ENCODE measurements at regions not wholly inside any gene's neighbourhood (a gene's known extent, or its start where the extent isn't known, plus 50 kb on each side); places are given as distances from the start of the nearest gene placed in this dataset.
"Not testable (repeated sequence)": the region's sequence is repeated elsewhere in the genome, so short reads cannot be mapped to it uniquely, and the experiment has no call there.

DNA sequence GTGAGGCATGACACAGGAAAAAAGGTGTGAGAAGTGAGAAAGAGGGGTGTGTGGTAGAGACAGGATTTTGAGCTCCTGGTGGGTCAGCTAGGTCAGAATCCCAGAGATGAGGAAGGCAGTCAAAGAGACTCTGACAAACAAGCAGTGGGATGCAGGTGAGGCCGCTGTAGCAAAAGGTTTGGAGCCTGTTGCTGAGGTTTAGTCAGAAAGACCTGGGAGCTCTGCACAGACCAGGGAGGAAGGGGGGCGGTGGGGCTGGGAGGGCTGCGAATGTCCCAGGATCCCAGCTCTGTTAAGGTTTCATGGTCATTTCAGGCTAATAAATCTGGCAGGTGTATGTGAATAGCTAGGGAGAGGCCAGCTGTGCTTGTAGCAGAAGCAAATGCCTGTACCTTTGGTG lies 373.9 kb upstream of the SYNCRIP start:
- TF ChIP-seq, protein P1, sequence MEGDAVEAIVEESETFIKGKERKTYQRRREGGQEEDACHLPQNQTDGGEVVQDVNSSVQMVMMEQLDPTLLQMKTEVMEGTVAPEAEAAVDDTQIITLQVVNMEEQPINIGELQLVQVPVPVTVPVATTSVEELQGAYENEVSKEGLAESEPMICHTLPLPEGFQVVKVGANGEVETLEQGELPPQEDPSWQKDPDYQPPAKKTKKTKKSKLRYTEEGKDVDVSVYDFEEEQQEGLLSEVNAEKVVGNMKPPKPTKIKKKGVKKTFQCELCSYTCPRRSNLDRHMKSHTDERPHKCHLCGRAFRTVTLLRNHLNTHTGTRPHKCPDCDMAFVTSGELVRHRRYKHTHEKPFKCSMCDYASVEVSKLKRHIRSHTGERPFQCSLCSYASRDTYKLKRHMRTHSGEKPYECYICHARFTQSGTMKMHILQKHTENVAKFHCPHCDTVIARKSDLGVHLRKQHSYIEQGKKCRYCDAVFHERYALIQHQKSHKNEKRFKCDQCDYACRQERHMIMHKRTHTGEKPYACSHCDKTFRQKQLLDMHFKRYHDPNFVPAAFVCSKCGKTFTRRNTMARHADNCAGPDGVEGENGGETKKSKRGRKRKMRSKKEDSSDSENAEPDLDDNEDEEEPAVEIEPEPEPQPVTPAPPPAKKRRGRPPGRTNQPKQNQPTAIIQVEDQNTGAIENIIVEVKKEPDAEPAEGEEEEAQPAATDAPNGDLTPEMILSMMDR (IDR thresholded peaks at IDR 0.05; ENCODE audit: insufficient read depth, low read depth, low read length) = no peak
- no peak for DNase-seq (ENCODE audit: low read depth)
- no peak overlapping the region for H3K4me3 ChIP-seq (ENCODE audit: low read depth, low read length)

DNA sequence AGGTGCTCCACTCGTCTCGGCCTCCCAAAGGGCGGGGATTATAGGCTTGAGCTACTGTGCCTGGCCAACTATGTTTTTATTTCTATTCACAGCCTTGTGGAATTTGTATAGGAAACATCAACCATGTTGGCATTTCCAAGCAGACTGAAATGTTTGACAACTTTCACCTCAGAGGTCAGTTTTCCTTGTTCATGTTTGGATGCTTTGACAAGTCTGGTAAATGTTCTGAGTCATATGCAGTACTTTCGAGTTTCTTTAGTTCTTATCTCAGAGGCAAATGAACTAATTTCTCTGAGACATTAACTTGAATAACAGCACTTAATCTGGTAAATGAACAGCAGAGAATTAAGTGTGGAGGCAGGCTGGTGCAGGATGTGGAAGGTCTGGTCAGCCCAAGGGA lies 373.4 kb upstream of the SYNCRIP start:
- no peak overlapping the region for H3K4me3 ChIP-seq (ENCODE audit: low read depth, low read length)
- TF ChIP-seq, protein P1 (IDR thresholded peaks at IDR 0.05; ENCODE audit: insufficient read depth, low read depth, low read length) = no peak
- no peak for DNase-seq (ENCODE audit: low read depth)

DNA sequence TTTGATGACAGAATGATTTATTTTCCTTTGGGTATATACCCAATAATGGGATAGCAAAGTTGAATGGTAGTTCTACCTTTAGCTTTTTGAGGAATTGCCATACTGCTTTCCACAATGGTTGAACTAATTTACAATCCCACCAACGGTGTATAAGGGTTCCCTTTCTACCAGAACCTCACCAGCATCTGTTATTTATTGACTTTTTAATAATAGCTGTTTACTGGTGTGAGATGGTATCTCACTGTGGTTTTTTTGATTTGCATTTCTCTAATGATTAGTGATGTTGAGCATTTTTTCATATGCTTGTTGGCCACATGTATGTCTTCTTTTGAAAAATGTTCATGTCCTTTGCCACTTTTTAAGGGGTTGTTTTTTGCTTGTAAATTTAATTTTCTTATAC lies 370.3 kb upstream of the SYNCRIP start:
- not testable (repeated sequence) for H3K4me3 ChIP-seq (ENCODE audit: low read depth, low read length)

DNA sequence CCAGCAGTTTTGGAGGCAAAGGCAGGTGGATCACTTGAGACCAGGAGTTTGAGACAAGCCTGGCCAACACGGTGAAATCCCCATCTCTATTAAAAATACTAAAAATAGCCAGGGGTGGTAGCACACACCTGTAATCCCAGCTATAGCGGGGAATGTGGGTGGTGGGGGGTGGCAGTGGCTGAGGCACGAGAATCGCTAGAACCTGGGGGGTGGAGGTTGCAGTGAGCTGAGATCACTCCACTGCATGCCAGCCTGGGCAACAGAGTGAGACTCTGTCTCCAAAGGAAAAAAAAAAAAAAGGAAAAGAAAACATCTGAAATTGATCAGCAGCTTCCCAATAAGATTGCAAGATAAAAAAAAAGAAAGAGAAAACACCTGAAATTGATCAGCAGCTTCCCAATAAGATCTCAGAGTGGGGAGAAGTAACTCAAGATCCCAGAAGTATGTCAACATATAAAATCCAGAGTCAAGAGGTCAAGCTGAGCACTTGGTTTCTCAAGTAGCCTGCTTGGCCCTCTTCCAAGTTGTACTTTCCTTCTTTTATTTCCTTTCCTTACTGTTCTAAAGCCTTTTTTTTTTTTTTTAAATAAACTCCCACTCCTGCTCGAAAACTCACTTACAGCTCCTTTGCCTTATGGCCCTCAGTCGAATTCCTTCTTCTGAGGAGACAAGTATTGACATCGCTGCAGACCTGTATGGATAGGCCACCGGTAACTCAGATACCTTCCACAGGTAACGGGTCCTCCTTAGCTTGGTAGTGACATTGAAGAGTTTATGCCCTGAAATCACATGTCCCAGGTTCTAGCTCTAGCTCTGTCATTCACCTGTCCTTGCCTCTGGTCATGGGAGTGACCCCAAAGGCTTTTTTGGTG lies 368.5 kb upstream of the SYNCRIP start:
- no peak for DNase-seq (ENCODE audit: low read depth)
- TF ChIP-seq, protein P1 (IDR thresholded peaks at IDR 0.05; ENCODE audit: insufficient read depth, low read depth, low read length) = no peak
- H3K4me3 ChIP-seq (ENCODE audit: low read depth, low read length) = no peak overlapping the region

More for the DNA sequence above, 370.3 kb upstream of the SYNCRIP start:
- not testable (repeated sequence) for DNase-seq (ENCODE audit: low read depth)

DNA sequence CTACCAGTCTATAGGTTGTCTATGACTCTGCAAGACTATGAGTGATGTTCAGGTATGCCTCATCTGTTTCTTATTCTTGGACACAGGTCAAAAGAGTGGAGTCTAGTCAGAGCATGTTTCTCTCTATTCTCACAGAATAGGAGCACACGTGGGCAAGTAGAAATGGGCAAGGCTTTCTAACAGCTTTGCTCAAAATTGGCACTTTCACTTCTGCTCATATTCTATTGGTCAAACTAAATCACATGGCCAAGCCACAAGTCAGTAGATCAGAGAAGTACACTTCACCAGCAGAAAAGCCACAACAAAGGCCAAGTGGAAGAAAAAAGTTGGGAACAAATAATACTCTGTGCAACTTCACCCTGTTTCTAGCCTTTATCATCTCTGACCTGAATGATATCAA lies 354.5 kb upstream of the SYNCRIP start:
- H3K4me3 ChIP-seq (ENCODE audit: low read depth, low read length) = no peak overlapping the region
- TF ChIP-seq, protein P1 (IDR thresholded peaks at IDR 0.05; ENCODE audit: insufficient read depth, low read depth, low read length) = no peak
- no peak for DNase-seq (ENCODE audit: low read depth)

DNA sequence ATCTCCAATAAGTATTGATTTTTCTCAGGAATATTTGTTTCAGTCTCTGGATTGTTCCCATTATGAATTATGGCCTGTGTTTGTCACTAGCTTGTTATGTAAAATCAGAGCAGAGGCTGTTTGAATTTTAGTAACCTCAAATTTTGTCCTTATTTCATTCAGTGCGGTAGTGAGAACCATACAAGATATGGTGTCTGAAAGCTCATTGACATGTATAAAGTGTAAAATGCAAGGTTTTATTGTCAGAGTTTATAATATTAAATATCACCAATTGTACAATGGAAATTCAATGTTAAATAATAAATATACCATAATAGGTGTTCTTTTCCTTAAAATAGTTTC lies 353.3 kb upstream of the SYNCRIP start:
- no peak for DNase-seq (ENCODE audit: low read depth)
- no peak overlapping the region for H3K4me3 ChIP-seq (ENCODE audit: low read depth, low read length)
- TF ChIP-seq, protein P1 (IDR thresholded peaks at IDR 0.05; ENCODE audit: insufficient read depth, low read depth, low read length) = no peak

DNA sequence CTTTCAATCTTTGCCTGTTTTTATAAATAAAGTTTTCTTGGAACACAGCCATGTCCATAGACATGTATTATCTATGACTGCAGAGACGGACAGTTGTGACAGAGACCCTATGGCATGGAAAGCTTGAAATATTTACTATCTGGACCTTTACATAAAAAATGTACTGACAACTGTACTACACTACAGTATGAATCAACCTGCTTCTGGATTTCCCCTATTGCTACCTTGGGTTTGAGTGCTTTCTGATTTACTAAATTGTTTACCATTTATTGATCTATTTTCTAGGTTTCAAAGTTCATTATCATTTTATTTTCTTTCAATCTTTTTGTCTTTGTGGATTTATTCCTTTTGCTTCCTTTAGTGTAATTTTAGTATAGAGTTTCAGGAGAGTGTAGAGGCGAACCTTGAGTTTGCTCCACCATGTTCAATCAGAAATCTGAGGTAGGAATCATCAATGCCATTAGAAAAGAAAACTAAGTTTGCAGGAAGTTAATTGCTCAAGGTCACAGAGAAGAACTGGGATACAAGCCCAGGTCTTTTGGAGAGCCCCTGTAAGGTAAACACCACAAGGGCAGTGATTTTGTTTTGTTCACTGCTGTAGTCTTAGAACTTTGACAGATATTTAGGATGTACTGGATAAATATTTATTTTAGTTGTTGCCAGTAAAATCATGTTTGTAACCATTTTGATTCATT lies 352.8 kb upstream of the SYNCRIP start:
- DNase-seq (ENCODE audit: low read depth) = no peak

More for the DNA sequence above, 352.8 kb upstream of the SYNCRIP start:
- TF ChIP-seq, protein P1 (IDR thresholded peaks at IDR 0.05; ENCODE audit: insufficient read depth, low read depth, low read length) = no peak
- H3K4me3 ChIP-seq (ENCODE audit: low read depth, low read length) = no peak overlapping the region

All from fibroblast of villous mesenchyme (primary cell).